ENCODE measurements at regions not wholly inside any gene's neighbourhood (a gene's known extent, or its start where the extent isn't known, plus 50 kb on each side); places are given as distances from the start of the nearest gene placed in this dataset.
"Not testable (repeated sequence)": the region's sequence is repeated elsewhere in the genome, so short reads cannot be mapped to it uniquely, and the experiment has no call there.

DNA sequence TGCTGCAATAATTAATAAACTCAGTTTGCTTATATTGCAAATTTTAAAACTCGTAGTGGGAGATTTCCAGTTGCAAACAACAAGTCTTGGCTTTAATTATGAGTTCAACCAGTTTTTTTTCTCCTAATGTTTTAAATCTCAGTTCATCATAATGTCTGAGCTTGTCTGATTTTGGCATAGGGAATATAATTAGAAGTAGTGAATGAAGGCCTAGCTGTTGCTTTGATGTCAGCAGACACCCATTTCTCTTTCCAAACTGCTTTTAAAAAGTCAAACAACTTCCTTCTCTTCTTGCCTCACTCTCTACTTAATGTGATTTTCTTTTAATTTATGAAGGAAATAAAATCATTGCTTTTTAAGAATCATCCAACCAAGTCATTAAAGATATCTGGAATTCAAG, 1462.1 kb downstream of the DPP10 start:
- Histone ChIP-seq H3K36me3 (ENCODE audit: control insufficient read depth, insufficient read depth, low read length) (no peaks in the 10 kb centered on the region), H3K9me3 (ENCODE audit: control insufficient read depth, insufficient read depth, low read length) (no peaks in the 10 kb centered on the region), H3K4me3 (ENCODE audit: low read depth, low read length) (no peak overlapping the region), H3K4me1 (ENCODE audit: control insufficient read depth, insufficient read depth, low read length) (no peaks in the 10 kb centered on the region), H3K9ac (ENCODE audit: low read depth, low read length) (no peak overlapping the region), H3K27me3 (ENCODE audit: control insufficient read depth, insufficient read depth, low read length) (no peaks in the 10 kb centered on the region)

DNA sequence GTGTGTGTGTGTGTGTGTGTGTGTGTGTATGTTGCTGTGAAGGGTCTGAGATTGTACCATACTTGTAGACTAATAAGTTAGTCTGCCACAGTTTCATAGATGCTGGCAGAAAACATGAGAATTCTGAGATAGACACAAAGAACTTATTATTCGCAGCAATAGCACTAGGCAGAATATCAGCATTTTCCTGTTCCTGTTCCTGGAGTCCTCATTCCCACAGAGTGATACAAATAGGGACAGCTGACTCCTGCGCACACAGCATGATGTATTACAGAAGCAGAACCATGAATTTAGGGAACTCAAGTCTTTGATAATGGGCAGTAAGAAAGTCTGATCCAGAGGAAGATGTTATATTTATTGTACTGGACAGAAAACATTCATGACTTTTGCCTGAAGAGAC, 1466.3 kb downstream of the DPP10 start:
- no peaks in the 10 kb centered on the region for H3K9me3 ChIP-seq (ENCODE audit: control insufficient read depth, insufficient read depth, low read length)
- H3K9ac ChIP-seq (ENCODE audit: low read depth, low read length) = no peak overlapping the region
- no peaks in the 10 kb centered on the region for H3K4me1 ChIP-seq (ENCODE audit: control insufficient read depth, insufficient read depth, low read length)
- H3K4me3 ChIP-seq (ENCODE audit: low read depth, low read length) = no peak overlapping the region
- no peaks in the 10 kb centered on the region for H3K36me3 ChIP-seq (ENCODE audit: control insufficient read depth, insufficient read depth, low read length)
- no peaks in the 10 kb centered on the region for H3K27me3 ChIP-seq (ENCODE audit: control insufficient read depth, insufficient read depth, low read length)

DNA sequence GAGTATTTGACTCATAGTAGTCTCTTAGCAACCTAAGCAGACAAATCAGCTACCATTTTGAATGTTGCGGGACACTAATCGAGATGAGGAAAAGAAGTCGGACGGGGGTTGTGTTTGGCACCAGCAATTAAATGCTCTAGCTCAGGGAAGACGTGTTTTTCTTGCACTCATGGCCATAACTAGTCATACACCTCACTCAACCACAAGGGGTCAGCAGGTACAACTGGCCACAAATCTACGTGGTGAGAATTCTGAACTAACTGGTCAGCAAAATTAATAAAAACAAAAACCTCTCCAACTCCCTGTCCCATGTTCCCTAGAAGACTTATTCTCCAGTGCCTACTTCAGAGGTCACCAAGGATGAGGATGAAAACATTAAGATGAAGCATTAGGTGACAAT, 1467.8 kb downstream of the DPP10 start:
- no peaks in the 10 kb centered on the region for H3K36me3 ChIP-seq (ENCODE audit: control insufficient read depth, insufficient read depth, low read length)
- H3K9me3 ChIP-seq (ENCODE audit: control insufficient read depth, insufficient read depth, low read length) = no peaks in the 10 kb centered on the region
- H3K27me3 ChIP-seq (ENCODE audit: control insufficient read depth, insufficient read depth, low read length) = no peaks in the 10 kb centered on the region
- H3K9ac ChIP-seq (ENCODE audit: low read depth, low read length) = no peak overlapping the region
- H3K4me1 ChIP-seq (ENCODE audit: control insufficient read depth, insufficient read depth, low read length) = no peaks in the 10 kb centered on the region
- H3K4me3 ChIP-seq (ENCODE audit: low read depth, low read length) = no peak overlapping the region

DNA sequence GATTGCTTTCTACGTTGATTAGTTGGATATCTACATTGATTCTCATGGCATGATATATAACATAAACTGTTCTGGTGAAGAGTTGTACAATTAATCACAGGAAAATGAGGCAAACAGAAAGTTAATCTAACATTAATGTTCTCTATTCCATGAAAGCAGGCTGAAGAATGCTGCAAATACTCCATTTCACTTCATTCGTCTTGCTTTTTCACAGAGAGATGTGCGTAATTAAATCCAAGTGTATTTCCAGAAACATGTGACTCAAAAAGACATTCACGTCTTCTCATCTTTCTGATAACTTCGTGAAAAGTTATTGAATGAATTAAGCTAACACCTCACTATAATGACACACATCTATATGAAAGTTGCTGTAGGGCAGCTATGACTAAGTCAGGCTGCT, 1471.5 kb downstream of the DPP10 start:
- H3K4me3 ChIP-seq (ENCODE audit: low read depth, low read length) = no peak overlapping the region
- no peaks in the 10 kb centered on the region for H3K9me3 ChIP-seq (ENCODE audit: control insufficient read depth, insufficient read depth, low read length)
- no peaks in the 10 kb centered on the region for H3K27me3 ChIP-seq (ENCODE audit: control insufficient read depth, insufficient read depth, low read length)
- H3K9ac ChIP-seq (ENCODE audit: low read depth, low read length) = no peak overlapping the region
- no peaks in the 10 kb centered on the region for H3K36me3 ChIP-seq (ENCODE audit: control insufficient read depth, insufficient read depth, low read length)
- no peaks in the 10 kb centered on the region for H3K4me1 ChIP-seq (ENCODE audit: control insufficient read depth, insufficient read depth, low read length)

DNA sequence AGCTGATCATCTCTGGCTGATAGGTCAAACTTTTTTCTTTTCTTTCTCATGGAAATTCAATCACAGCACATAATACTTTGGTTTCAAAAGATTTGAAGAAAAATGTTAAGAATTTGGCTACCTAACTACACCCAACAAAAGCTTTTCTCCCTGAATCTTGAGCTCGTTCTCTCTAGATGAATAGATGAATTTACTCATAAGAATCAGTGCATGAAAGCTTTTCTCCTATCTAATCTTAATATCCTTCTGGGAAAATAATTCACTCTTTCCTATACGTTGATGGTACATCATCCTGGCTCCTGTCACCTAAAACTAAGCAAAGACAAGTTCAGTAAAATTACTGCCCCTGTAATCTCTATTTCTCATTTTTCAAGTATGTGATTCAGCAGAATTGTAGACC, 1479.1 kb downstream of the DPP10 start:
- Histone ChIP-seq H3K4me3 (ENCODE audit: low read depth, low read length) (no peak overlapping the region), H3K9me3 (ENCODE audit: control insufficient read depth, insufficient read depth, low read length) (no peaks in the 10 kb centered on the region), H3K27me3 (ENCODE audit: control insufficient read depth, insufficient read depth, low read length) (no peaks in the 10 kb centered on the region), H3K4me1 (ENCODE audit: control insufficient read depth, insufficient read depth, low read length) (peaks cover 10% of the 10 kb centered on the region), H3K36me3 (ENCODE audit: control insufficient read depth, insufficient read depth, low read length) (no peaks in the 10 kb centered on the region), H3K9ac (ENCODE audit: low read depth, low read length) (no peak overlapping the region)

DNA sequence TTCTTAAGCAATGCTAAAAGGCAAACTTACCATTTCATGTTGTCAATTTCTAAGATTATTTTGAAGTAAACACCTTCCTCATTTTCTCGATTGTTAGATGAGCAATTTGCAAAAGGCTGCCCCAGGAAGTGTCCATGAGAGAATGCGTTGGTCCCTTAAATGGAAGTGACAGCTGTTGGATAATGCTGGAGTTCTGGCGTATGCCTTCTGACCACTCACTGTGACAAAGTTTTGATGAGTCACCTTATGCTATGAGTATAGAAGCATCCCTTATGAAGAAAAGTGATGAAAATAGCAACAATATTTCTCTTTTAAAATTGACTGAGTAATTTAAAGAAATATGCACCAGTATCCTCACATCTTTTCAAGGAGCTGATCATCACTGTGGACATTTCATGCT, 1497.5 kb downstream of the DPP10 start:
- no peak overlapping the region for H3K9ac ChIP-seq (ENCODE audit: low read depth, low read length)
- no peaks in the 10 kb centered on the region for H3K9me3 ChIP-seq (ENCODE audit: control insufficient read depth, insufficient read depth, low read length)
- H3K4me1 ChIP-seq (ENCODE audit: control insufficient read depth, insufficient read depth, low read length) = no peaks in the 10 kb centered on the region
- no peaks in the 10 kb centered on the region for H3K27me3 ChIP-seq (ENCODE audit: control insufficient read depth, insufficient read depth, low read length)
- no peaks in the 10 kb centered on the region for H3K36me3 ChIP-seq (ENCODE audit: control insufficient read depth, insufficient read depth, low read length)
- no peak overlapping the region for H3K4me3 ChIP-seq (ENCODE audit: low read depth, low read length)

DNA sequence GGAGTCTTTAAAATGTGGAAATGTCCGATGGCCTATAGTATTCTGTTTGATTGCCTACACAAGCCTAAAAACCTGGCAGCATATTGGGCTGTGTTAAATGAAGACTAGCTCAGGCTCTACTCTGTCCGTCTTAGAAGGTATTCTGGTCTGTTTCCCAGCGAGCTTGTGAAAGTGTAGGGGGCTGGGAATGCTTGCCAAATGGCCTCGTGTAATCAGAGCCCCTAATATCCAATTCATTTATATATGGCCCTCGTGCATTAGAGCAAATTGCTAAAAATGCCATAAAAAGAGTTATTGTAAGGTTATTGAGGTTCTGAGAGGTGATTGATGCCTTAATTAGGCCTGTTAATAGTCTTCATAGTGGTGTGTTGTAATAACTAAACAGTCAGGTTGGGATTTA, 1500.4 kb downstream of the DPP10 start:
- Histone ChIP-seq H3K27me3 (ENCODE audit: control insufficient read depth, insufficient read depth, low read length) (no peaks in the 10 kb centered on the region), H3K9ac (ENCODE audit: low read depth, low read length) (no peak overlapping the region), H3K36me3 (ENCODE audit: control insufficient read depth, insufficient read depth, low read length) (no peaks in the 10 kb centered on the region), H3K4me3 (ENCODE audit: low read depth, low read length) (no peak overlapping the region), H3K4me1 (ENCODE audit: control insufficient read depth, insufficient read depth, low read length) (no peaks in the 10 kb centered on the region), H3K9me3 (ENCODE audit: control insufficient read depth, insufficient read depth, low read length) (no peaks in the 10 kb centered on the region)

DNA sequence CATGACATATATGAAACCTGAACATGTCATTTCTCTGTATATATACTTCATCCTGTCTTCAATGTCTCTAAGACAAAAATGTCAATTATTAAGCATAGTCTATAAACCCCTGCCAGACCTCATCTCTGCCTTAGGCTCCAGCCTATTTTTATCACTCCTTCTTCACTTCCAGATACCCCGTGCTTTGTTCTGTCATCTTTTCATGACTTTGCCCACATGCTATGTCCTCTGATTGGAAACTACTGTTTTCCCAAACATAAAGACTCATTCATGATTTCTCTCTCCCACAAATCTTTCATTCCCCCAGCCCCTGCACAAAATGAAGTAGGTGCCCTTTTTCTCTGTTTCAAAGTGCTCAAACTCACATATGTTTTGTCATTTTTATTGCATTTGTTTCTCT, 1503.9 kb downstream of the DPP10 start:
- Histone ChIP-seq H3K27me3 (ENCODE audit: control insufficient read depth, insufficient read depth, low read length) (no peaks in the 10 kb centered on the region), H3K4me3 (ENCODE audit: low read depth, low read length) (no peak overlapping the region), H3K9me3 (ENCODE audit: control insufficient read depth, insufficient read depth, low read length) (no peaks in the 10 kb centered on the region), H3K4me1 (ENCODE audit: control insufficient read depth, insufficient read depth, low read length) (no peaks in the 10 kb centered on the region), H3K9ac (ENCODE audit: low read depth, low read length) (no peak overlapping the region), H3K36me3 (ENCODE audit: control insufficient read depth, insufficient read depth, low read length) (no peaks in the 10 kb centered on the region)

DNA sequence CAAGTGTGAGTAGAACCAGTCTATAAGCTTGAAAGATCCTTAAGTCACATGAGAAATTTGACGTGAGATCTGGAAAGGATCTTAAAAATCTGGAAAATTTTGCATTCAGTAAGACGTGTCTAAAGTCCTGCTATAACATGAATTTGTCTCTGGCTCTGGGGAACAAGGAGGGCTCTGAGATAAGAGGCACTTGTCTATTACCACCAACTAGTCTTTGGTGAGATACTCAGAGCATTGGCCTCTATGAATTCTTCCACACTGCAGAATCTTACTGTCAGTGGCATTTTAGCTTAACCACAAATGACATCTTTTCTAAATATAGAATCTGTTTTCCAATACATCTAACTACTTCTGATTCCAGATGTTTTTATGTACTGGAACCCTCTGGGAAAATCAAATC, 1504.5 kb downstream of the DPP10 start:
- no peaks in the 10 kb centered on the region for H3K4me1 ChIP-seq (ENCODE audit: control insufficient read depth, insufficient read depth, low read length)
- H3K9me3 ChIP-seq (ENCODE audit: control insufficient read depth, insufficient read depth, low read length) = no peaks in the 10 kb centered on the region
- H3K27me3 ChIP-seq (ENCODE audit: control insufficient read depth, insufficient read depth, low read length) = no peaks in the 10 kb centered on the region
- H3K9ac ChIP-seq (ENCODE audit: low read depth, low read length) = no peak overlapping the region
- no peak overlapping the region for H3K4me3 ChIP-seq (ENCODE audit: low read depth, low read length)
- no peaks in the 10 kb centered on the region for H3K36me3 ChIP-seq (ENCODE audit: control insufficient read depth, insufficient read depth, low read length)

DNA sequence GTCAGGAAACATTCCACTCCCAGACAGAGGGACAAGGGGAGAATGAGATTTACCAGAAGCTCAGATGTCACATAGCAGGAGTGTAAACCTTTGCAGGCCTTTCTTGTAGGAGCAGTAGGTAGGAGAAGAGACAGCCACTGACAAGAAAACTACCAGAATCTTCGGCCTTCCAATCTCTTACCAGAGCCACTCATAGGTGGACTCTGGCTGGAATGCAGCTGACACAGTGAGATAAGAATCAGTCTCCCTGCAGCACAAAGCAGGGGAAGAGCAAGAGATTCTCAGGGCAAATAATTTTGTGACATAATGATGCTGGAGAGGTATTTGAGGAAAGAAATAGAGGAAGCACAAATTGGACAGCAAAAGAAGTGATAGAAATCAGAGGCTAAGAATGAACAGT, 1534.5 kb downstream of the DPP10 start:
- H3K36me3 ChIP-seq (ENCODE audit: control insufficient read depth, insufficient read depth, low read length) = no peaks in the 10 kb centered on the region
- no peak overlapping the region for H3K9ac ChIP-seq (ENCODE audit: low read depth, low read length)
- no peak overlapping the region for H3K4me3 ChIP-seq (ENCODE audit: low read depth, low read length)
- no peaks in the 10 kb centered on the region for H3K4me1 ChIP-seq (ENCODE audit: control insufficient read depth, insufficient read depth, low read length)
- H3K9me3 ChIP-seq (ENCODE audit: control insufficient read depth, insufficient read depth, low read length) = peaks cover 3% of the 10 kb centered on the region
- no peaks in the 10 kb centered on the region for H3K27me3 ChIP-seq (ENCODE audit: control insufficient read depth, insufficient read depth, low read length)

DNA sequence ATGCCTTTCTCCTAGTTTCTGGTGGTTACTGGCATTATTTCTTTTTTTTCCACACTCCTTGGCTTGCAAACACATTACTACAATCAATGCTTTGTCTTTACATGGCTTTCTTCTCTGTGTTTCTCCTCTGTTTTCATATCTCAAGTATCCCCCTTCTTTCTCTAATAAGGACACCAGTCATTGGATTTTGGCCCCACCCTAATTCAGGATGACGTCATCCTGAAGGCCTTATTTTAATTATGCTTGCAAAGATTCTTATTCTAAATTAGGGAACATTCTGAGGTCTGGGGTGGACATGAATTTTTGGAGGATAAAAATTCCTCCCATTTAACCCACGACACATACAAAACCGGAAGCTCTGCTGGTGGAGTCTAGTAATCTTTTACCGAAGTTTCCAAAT, 1556.6 kb downstream of the DPP10 start:
- H3K4me1 ChIP-seq (ENCODE audit: control insufficient read depth, insufficient read depth, low read length) = no peaks in the 10 kb centered on the region
- H3K9ac ChIP-seq (ENCODE audit: low read depth, low read length) = no peak overlapping the region
- H3K4me3 ChIP-seq (ENCODE audit: low read depth, low read length) = no peak overlapping the region
- no peaks in the 10 kb centered on the region for H3K9me3 ChIP-seq (ENCODE audit: control insufficient read depth, insufficient read depth, low read length)
- H3K27me3 ChIP-seq (ENCODE audit: control insufficient read depth, insufficient read depth, low read length) = no peaks in the 10 kb centered on the region
- no peaks in the 10 kb centered on the region for H3K36me3 ChIP-seq (ENCODE audit: control insufficient read depth, insufficient read depth, low read length)

DNA sequence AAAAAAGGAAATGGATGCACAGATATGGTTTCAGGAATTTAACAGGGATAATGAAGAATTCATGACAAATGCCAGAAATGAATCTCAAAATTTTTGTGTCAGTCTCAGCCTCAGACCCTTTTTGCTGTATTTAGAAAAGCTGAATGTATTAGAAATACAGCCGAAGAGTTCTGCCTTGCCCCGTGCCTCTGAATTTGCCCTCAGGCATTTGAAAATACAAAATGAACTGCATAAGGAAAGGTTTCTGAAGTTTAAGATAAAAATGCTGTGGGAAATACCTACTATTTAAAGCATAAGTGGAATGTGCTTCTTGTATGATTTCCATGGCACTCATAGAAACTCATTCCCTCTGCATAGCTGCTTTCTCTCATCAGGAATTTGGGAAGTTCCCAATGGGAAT, 1580.6 kb downstream of the DPP10 start:
- no peak overlapping the region for H3K9ac ChIP-seq (ENCODE audit: low read depth, low read length)
- H3K27me3 ChIP-seq (ENCODE audit: control insufficient read depth, insufficient read depth, low read length) = no peaks in the 10 kb centered on the region
- no peaks in the 10 kb centered on the region for H3K36me3 ChIP-seq (ENCODE audit: control insufficient read depth, insufficient read depth, low read length)
- no peak overlapping the region for H3K4me3 ChIP-seq (ENCODE audit: low read depth, low read length)
- H3K9me3 ChIP-seq (ENCODE audit: control insufficient read depth, insufficient read depth, low read length) = no peaks in the 10 kb centered on the region
- H3K4me1 ChIP-seq (ENCODE audit: control insufficient read depth, insufficient read depth, low read length) = peaks cover 4% of the 10 kb centered on the region

DNA sequence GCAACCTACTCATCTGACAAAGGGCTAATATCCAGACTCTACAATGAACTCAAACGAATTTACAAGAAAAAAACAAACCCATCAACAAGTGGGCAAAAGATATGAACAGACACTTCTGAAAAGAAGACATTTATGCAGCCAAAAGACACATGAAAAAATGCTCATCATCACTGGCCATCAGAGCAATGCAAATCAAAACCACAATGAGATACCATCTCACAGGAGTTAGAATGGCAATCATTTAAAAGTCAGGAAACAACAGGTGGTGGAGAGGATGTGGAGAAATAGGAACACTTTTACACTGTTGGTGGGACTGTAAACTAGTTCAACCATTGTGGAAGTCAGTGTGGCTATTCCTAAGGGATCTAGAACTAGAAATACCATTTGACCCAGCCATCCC, 1596.3 kb downstream of the DPP10 start:
- H3K4me1 ChIP-seq (ENCODE audit: control insufficient read depth, insufficient read depth, low read length); H3K36me3 ChIP-seq (ENCODE audit: control insufficient read depth, insufficient read depth, low read length); H3K27me3 ChIP-seq (ENCODE audit: control insufficient read depth, insufficient read depth, low read length); H3K9ac ChIP-seq (ENCODE audit: low read depth, low read length); H3K4me3 ChIP-seq (ENCODE audit: low read depth, low read length); H3K9me3 ChIP-seq (ENCODE audit: control insufficient read depth, insufficient read depth, low read length): not testable (repeated sequence)

All from iPS-15b (cell line).